ENCODE measurements at regions not wholly inside any gene's neighbourhood (a gene's known extent, or its start where the extent isn't known, plus 50 kb on each side); places are given as distances from the start of the nearest gene placed in this dataset.

DNA sequence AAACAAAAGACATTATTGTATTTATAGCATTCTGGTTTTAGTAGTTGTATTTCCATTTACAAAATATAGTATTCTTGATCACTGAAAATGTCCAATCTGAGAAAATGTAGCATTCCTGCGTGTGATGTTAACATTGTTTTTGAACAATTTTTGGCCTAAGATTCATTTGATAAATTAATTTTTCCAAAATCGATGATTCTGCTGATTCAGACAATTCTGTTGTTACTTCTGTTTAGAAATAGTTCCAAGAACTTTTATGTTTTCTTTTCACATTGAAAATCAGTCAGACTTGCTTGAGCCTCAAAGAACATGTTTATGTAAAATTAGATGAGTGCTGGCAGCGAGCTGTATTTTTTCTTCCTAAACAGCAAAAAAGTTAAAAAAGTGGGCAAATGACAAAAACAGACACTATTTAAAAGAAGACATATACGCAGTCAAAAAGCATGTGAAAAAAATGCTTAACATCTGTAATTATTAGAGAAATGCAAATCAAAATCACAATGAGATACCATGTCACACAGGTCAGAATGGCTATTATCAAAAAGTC, 804.5 kb upstream of the MIR17HG start:
- Histone ChIP-seq H3K9me3 (ENCODE audit: control insufficient read depth, insufficient read depth, low read length) (peaks cover 5% of the 10 kb centered on the region; the same call in 1 of the 2 replicates), H3K27me3 (ENCODE audit: control insufficient read depth, insufficient read depth, low read length) (no peaks in the 10 kb centered on the region), H2AFZ (replicated peaks; ENCODE audit: low read length, poor library complexity) (no peak overlapping the region), H3K56ac (ENCODE audit: extremely low read depth, insufficient read depth, low read length) (no peak overlapping the region), H3K4ac (ENCODE audit: low read depth, low read length) (no peak overlapping the region), H4K5ac (ENCODE audit: low read depth, low read length) (no peak overlapping the region), H3K18ac (ENCODE audit: low read depth, low read length) (no peak overlapping the region), H2BK5ac (ENCODE audit: low read depth, low read length, poor library complexity, severe bottlenecking) (no peak overlapping the region), H2AK5ac (ENCODE audit: low read depth, low read length) (no peak overlapping the region), H3K23ac (ENCODE audit: low read depth, low read length) (no peak overlapping the region), H2AK9ac (replicated peaks; ENCODE audit: low read depth, low read length, poor library complexity) (no peak overlapping the region), H4K8ac (ENCODE audit: low read depth in 2 of 2, low read length in 2 of 2) (no peak overlapping the region), H4K91ac (ENCODE audit: insufficient read depth, low read depth, low read length) (no peak overlapping the region), H4K20me1 (ENCODE audit: insufficient read depth, low read length) (no peaks in the 10 kb centered on the region), H3K79me1 (ENCODE audit: low read depth in 1 of 2, low read length in 2 of 2) (no peaks in the 10 kb centered on the region), H3K9ac (ENCODE audit: low read depth, low read length) (no peak overlapping the region), H3K36me3 (ENCODE audit: control insufficient read depth, insufficient read depth, low read length) (no peaks in the 10 kb centered on the region), H2BK15ac (ENCODE audit: low read depth, low read length) (no peak overlapping the region), H3K4me3 (ENCODE audit: insufficient read depth, low read depth, low read length) (no peak overlapping the region), H3K27ac (ENCODE audit: insufficient read depth, low read length) (no peak overlapping the region), H3K9me1 (ENCODE audit: insufficient read depth, low read length) (no peaks in the 10 kb centered on the region), H3K4me2 (ENCODE audit: low read depth, low read length) (no peak overlapping the region), H2BK20ac (ENCODE audit: low read depth, low read length) (no peak overlapping the region), H3K4me1 (ENCODE audit: control insufficient read depth, insufficient read depth, low read length) (no peaks in the 10 kb centered on the region), H2BK120ac (ENCODE audit: low read depth, low read length) (no peak overlapping the region), H3K14ac (replicated peaks; ENCODE audit: low read depth, low read length) (no peak overlapping the region)
- in situ Hi-C loops (cut with MboI; ENCODE audit: low sequenced_read_pairs) = no loop called here
- ChIA-PET CTCF (no interaction called here), POLR2A (ENCODE audit: unreplicated experiment) (no interaction called here)
- TF ChIP-seq SMC3 (IDR thresholded peaks at IDR 0.05; ENCODE audit: low read depth, low read length) (no peak), MAFK (IDR thresholded peaks at IDR 0.05; ENCODE audit: low read depth, low read length) (peak; percentile 56)
- WGBS, 2 experiments (ENCODE audit: extremely low coverage in 2 of 2, insufficient read length in 1 of 2) = no CpG with 5 or more reads among the region's 4 CpGs
- DNase-seq (no peak), ATAC-seq (ENCODE audit: low read depth) (no peak)
- dilution Hi-C loops (cut with HindIII; ENCODE audit: low sequenced_read_pairs, unreplicated experiment) = no loop called here
- intact Hi-C loops (cut with micrococcal nuclease) = no loop called here
- no TSS peak for BruUV-seq (replicated peaks)

Measured in IMR-90 (cell line).